CD4-positive, alpha-beta T cell treated with Interleukin-4 for 4 hours (primary cell): ENCODE measurements at regions not wholly inside any gene's neighbourhood (a gene's known extent, or its start where the extent isn't known, plus 50 kb on each side); places are given as distances from the start of the nearest gene placed in this dataset.

ENCODE experiments used
- DNase-seq: peaks from one replicate; pipeline ENCODE4 v3.0.0-alpha.2; 2020

GRCh38 chr3:177589041-177589650, 391.9 kb upstream of the TBL1XR1 start:
- no peak for DNase-seq

- no peak for DNase-seq
Observed at GRCh38 chr3:177589911-177590381, 392.7 kb upstream of the TBL1XR1 start.

- DNase-seq = no peak
Observed at GRCh38 chr3:177590826-177591225, 393.5 kb upstream of the TBL1XR1 start.

GRCh38 chr3:177591379-177591778, 394.1 kb upstream of the TBL1XR1 start:
- no peak for DNase-seq

- DNase-seq = no peak
Observed at GRCh38 chr3:177594096-177594495, 396.8 kb upstream of the TBL1XR1 start.

- no peak for DNase-seq
Observed at GRCh38 chr3:177595530-177596188, 398.4 kb upstream of the TBL1XR1 start.

GRCh38 chr3:177596248-177596815, 399.1 kb upstream of the TBL1XR1 start:
- DNase-seq = no peak

- no peak for DNase-seq
Observed at GRCh38 chr3:177596816-177597271, 399.6 kb upstream of the TBL1XR1 start.

- DNase-seq = peak; percentile 51
Observed at GRCh38 chr3:177597311-177598096, 400.2 kb upstream of the TBL1XR1 start.

- no peak for DNase-seq
Observed at GRCh38 chr3:177598097-177598833, 401.0 kb upstream of the TBL1XR1 start.

GRCh38 chr3:177599326-177599725, 402.0 kb upstream of the TBL1XR1 start:
- DNase-seq = no peak

GRCh38 chr3:177599837-177600236, 402.6 kb upstream of the TBL1XR1 start:
- DNase-seq = no peak

- DNase-seq = no peak
Observed at GRCh38 chr3:177600411-177600810, 403.1 kb upstream of the TBL1XR1 start.

- DNase-seq = no peak
Observed at GRCh38 chr3:177601152-177601551, 403.9 kb upstream of the TBL1XR1 start.

GRCh38 chr3:177602601-177603147, 405.4 kb upstream of the TBL1XR1 start:
- no peak for DNase-seq

GRCh38 chr3:177603148-177603603, 405.9 kb upstream of the TBL1XR1 start:
- DNase-seq = no peak

GRCh38 chr3:177604181-177604580, 406.9 kb upstream of the TBL1XR1 start:
- DNase-seq = no peak

- DNase-seq = no peak
Observed at GRCh38 chr3:177606891-177607290, 409.6 kb upstream of the TBL1XR1 start.

GRCh38 chr3:177607589-177607988, 410.3 kb upstream of the TBL1XR1 start:
- no peak for DNase-seq

GRCh38 chr3:177608443-177608842, 411.2 kb upstream of the TBL1XR1 start:
- no peak for DNase-seq

- no peak for DNase-seq
Observed at GRCh38 chr3:177609613-177610012, 412.3 kb upstream of the TBL1XR1 start.

GRCh38 chr3:177610262-177610661, 413.0 kb upstream of the TBL1XR1 start:
- DNase-seq = no peak
